ENCODE measurements at regions not wholly inside any gene's neighbourhood (a gene's known extent, or its start where the extent isn't known, plus 50 kb on each side); places are given as distances from the start of the nearest gene placed in this dataset.

- H3K9me3 ChIP-seq (ENCODE audit: control insufficient read depth, insufficient read depth, low read depth, low read length): no peaks in the 10 kb centered on the region
- H3K4me1 ChIP-seq (ENCODE audit: control insufficient read depth, insufficient read depth, low read length): peaks cover 9% of the 10 kb centered on the region
- H3K36me3 ChIP-seq (ENCODE audit: control insufficient read depth, insufficient read depth, low read length): no peaks in the 10 kb centered on the region
- H3K4me3 ChIP-seq (ENCODE audit: low read depth, low read length): no peak overlapping the region
- H3K27ac ChIP-seq (ENCODE audit: low read depth, low read length): no peak overlapping the region
- H3K27me3 ChIP-seq (ENCODE audit: control insufficient read depth, insufficient read depth, low read length): no peaks in the 10 kb centered on the region; the same call in 1 of the 2 replicates
- no peak overlapping the region for H3K9ac ChIP-seq (ENCODE audit: low read length)
These were observed 75.3 kb upstream of the CLDN10 start for GRCh38 chr13:95477187-95477586.

GRCh38 chr13:95479731-95480130 is 72.8 kb upstream of the CLDN10 start:
- no peak overlapping the region for H3K4me3 ChIP-seq (ENCODE audit: low read depth, low read length)
- H3K9ac ChIP-seq (ENCODE audit: low read length): no peak overlapping the region
- H3K27me3 ChIP-seq (ENCODE audit: control insufficient read depth, insufficient read depth, low read length): no peaks in the 10 kb centered on the region; the same call in 1 of the 2 replicates
- H3K9me3 ChIP-seq (ENCODE audit: control insufficient read depth, insufficient read depth, low read depth, low read length): no peaks in the 10 kb centered on the region
- H3K36me3 ChIP-seq (ENCODE audit: control insufficient read depth, insufficient read depth, low read length): no peaks in the 10 kb centered on the region
- peaks cover 4% of the 10 kb centered on the region for H3K4me1 ChIP-seq (ENCODE audit: control insufficient read depth, insufficient read depth, low read length)
- H3K27ac ChIP-seq (ENCODE audit: low read depth, low read length): no peak overlapping the region

- no peaks in the 10 kb centered on the region for H3K9me3 ChIP-seq (ENCODE audit: control insufficient read depth, insufficient read depth, low read depth, low read length)
- H3K4me3 ChIP-seq (ENCODE audit: low read depth, low read length): no peak overlapping the region
- no peaks in the 10 kb centered on the region for H3K36me3 ChIP-seq (ENCODE audit: control insufficient read depth, insufficient read depth, low read length)
- H3K27me3 ChIP-seq (ENCODE audit: control insufficient read depth, insufficient read depth, low read length): no peaks in the 10 kb centered on the region; the same call in 1 of the 2 replicates
- no peak overlapping the region for H3K27ac ChIP-seq (ENCODE audit: low read depth, low read length)
- H3K4me1 ChIP-seq (ENCODE audit: control insufficient read depth, insufficient read depth, low read length): no peaks in the 10 kb centered on the region
- no peak overlapping the region for H3K9ac ChIP-seq (ENCODE audit: low read length)
These were observed 72.4 kb upstream of the CLDN10 start for GRCh38 chr13:95480131-95480545.

- Histone ChIP-seq H3K9me3 (ENCODE audit: control insufficient read depth, insufficient read depth, low read depth, low read length) (no peaks in the 10 kb centered on the region), H3K27ac (ENCODE audit: low read depth, low read length) (no peak overlapping the region)
These were observed 71.4 kb upstream of the CLDN10 start for GRCh38 chr13:95480791-95481780.

GRCh38 chr13:95484052-95484451 is 68.5 kb upstream of the CLDN10 start:
- Histone ChIP-seq H3K27ac (ENCODE audit: low read depth, low read length) (no peak overlapping the region), H3K27me3 (ENCODE audit: control insufficient read depth, insufficient read depth, low read length) (no peaks in the 10 kb centered on the region), H3K9me3 (ENCODE audit: control insufficient read depth, insufficient read depth, low read depth, low read length) (no peaks in the 10 kb centered on the region), H3K36me3 (ENCODE audit: control insufficient read depth, insufficient read depth, low read length) (no peaks in the 10 kb centered on the region), H3K9ac (ENCODE audit: low read length) (no peak overlapping the region), H3K4me3 (ENCODE audit: low read depth, low read length) (no peak overlapping the region), H3K4me1 (ENCODE audit: control insufficient read depth, insufficient read depth, low read length) (no peaks in the 10 kb centered on the region)

More at GRCh38 chr13:95480791-95481780, 71.4 kb upstream of the CLDN10 start:
- no peaks in the 10 kb centered on the region for H3K4me1 ChIP-seq (ENCODE audit: control insufficient read depth, insufficient read depth, low read length)
- no peak overlapping the region for H3K4me3 ChIP-seq (ENCODE audit: low read depth, low read length)
- H3K36me3 ChIP-seq (ENCODE audit: control insufficient read depth, insufficient read depth, low read length): no peaks in the 10 kb centered on the region
- H3K27me3 ChIP-seq (ENCODE audit: control insufficient read depth, insufficient read depth, low read length): no peaks in the 10 kb centered on the region; the same call in 1 of the 2 replicates
- H3K9ac ChIP-seq (ENCODE audit: low read length): no peak overlapping the region

GRCh38 chr13:95485045-95485517 is 67.4 kb upstream of the CLDN10 start:
- H3K4me1 ChIP-seq (ENCODE audit: control insufficient read depth, insufficient read depth, low read length): no peaks in the 10 kb centered on the region
- no peak overlapping the region for H3K27ac ChIP-seq (ENCODE audit: low read depth, low read length)
- no peaks in the 10 kb centered on the region for H3K27me3 ChIP-seq (ENCODE audit: control insufficient read depth, insufficient read depth, low read length)
- no peak overlapping the region for H3K9ac ChIP-seq (ENCODE audit: low read length)
- H3K4me3 ChIP-seq (ENCODE audit: low read depth, low read length): no peak overlapping the region
- no peaks in the 10 kb centered on the region for H3K36me3 ChIP-seq (ENCODE audit: control insufficient read depth, insufficient read depth, low read length)
- no peaks in the 10 kb centered on the region for H3K9me3 ChIP-seq (ENCODE audit: control insufficient read depth, insufficient read depth, low read depth, low read length)

GRCh38 chr13:95485518-95486144 is 66.9 kb upstream of the CLDN10 start:
- no peaks in the 10 kb centered on the region for H3K9me3 ChIP-seq (ENCODE audit: control insufficient read depth, insufficient read depth, low read depth, low read length)
- no peak overlapping the region for H3K27ac ChIP-seq (ENCODE audit: low read depth, low read length)
- no peak overlapping the region for H3K9ac ChIP-seq (ENCODE audit: low read length)
- no peaks in the 10 kb centered on the region for H3K4me1 ChIP-seq (ENCODE audit: control insufficient read depth, insufficient read depth, low read length)
- no peaks in the 10 kb centered on the region for H3K27me3 ChIP-seq (ENCODE audit: control insufficient read depth, insufficient read depth, low read length)
- H3K4me3 ChIP-seq (ENCODE audit: low read depth, low read length): no peak overlapping the region
- H3K36me3 ChIP-seq (ENCODE audit: control insufficient read depth, insufficient read depth, low read length): no peaks in the 10 kb centered on the region

GRCh38 chr13:95492044-95492801 is 60.3 kb upstream of the CLDN10 start:
- Histone ChIP-seq H3K27me3 (ENCODE audit: control insufficient read depth, insufficient read depth, low read length) (no peaks in the 10 kb centered on the region), H3K4me3 (ENCODE audit: low read depth, low read length) (no peak overlapping the region), H3K9me3 (ENCODE audit: control insufficient read depth, insufficient read depth, low read depth, low read length) (peaks cover 4% of the 10 kb centered on the region; the same call in 1 of the 2 replicates), H3K9ac (ENCODE audit: low read length) (no peak overlapping the region), H3K36me3 (ENCODE audit: control insufficient read depth, insufficient read depth, low read length) (no peaks in the 10 kb centered on the region), H3K27ac (ENCODE audit: low read depth, low read length) (no peak overlapping the region), H3K4me1 (ENCODE audit: control insufficient read depth, insufficient read depth, low read length) (peaks cover 8% of the 10 kb centered on the region)

- H3K9ac ChIP-seq (ENCODE audit: low read length): no peak overlapping the region
- H3K4me1 ChIP-seq (ENCODE audit: control insufficient read depth, insufficient read depth, low read length): peaks cover 8% of the 10 kb centered on the region
- no peak overlapping the region for H3K27ac ChIP-seq (ENCODE audit: low read depth, low read length)
- no peak overlapping the region for H3K4me3 ChIP-seq (ENCODE audit: low read depth, low read length)
- no peaks in the 10 kb centered on the region for H3K36me3 ChIP-seq (ENCODE audit: control insufficient read depth, insufficient read depth, low read length)
- peaks cover 4% of the 10 kb centered on the region; the same call in 1 of the 2 replicates for H3K9me3 ChIP-seq (ENCODE audit: control insufficient read depth, insufficient read depth, low read depth, low read length)
- peaks cover 3% of the 10 kb centered on the region; the same call in 1 of the 2 replicates for H3K27me3 ChIP-seq (ENCODE audit: control insufficient read depth, insufficient read depth, low read length)
These were observed 58.3 kb upstream of the CLDN10 start for GRCh38 chr13:95494082-95494681.

GRCh38 chr13:95496485-95496884 is 56.0 kb upstream of the CLDN10 start:
- Histone ChIP-seq H3K27me3 (ENCODE audit: control insufficient read depth, insufficient read depth, low read length) (peaks cover 6% of the 10 kb centered on the region; the same call in 1 of the 2 replicates), H3K9ac (ENCODE audit: low read length) (no peak overlapping the region), H3K4me3 (ENCODE audit: low read depth, low read length) (no peak overlapping the region), H3K36me3 (ENCODE audit: control insufficient read depth, insufficient read depth, low read length) (no peaks in the 10 kb centered on the region), H3K4me1 (ENCODE audit: control insufficient read depth, insufficient read depth, low read length) (peaks cover 15% of the 10 kb centered on the region), H3K27ac (ENCODE audit: low read depth, low read length) (no peak overlapping the region), H3K9me3 (ENCODE audit: control insufficient read depth, insufficient read depth, low read depth, low read length) (peaks cover 10% of the 10 kb centered on the region; the same call in 1 of the 2 replicates)

Data from HUES6 (cell line).